ENCODE measurements at regions not wholly inside any gene's neighbourhood (a gene's known extent, or its start where the extent isn't known, plus 50 kb on each side); places are given as distances from the start of the nearest gene placed in this dataset.
"Not testable (repeated sequence)": the region's sequence is repeated elsewhere in the genome, so short reads cannot be mapped to it uniquely, and the experiment has no call there.

DNA sequence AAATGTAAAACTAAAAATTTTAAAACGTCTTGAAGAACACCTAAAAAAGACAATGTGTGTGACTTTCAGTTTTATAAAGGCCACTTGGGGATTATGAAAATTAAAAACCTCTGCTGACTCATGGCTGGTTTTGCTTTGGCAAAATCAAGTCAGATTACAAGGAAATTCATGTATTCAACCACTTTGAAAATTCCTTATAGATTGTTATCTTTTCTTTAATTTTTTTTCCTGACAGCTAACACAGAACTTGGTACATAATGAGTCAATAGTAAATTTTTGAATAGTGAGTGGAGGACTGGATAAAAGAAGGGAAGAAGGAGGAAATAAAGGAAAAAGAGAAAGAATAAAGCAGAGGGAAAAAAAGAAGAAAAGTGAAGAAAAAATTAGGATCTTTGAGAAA, 1774.7 kb upstream of the ACO1 start:
- no peak overlapping the region for H3K4me3 ChIP-seq (ENCODE audit: low read depth, low read length)

GRCh38 chr9:30616782-30617181, 1767.7 kb upstream of the ACO1 start:
- H3K4me3 ChIP-seq (ENCODE audit: low read depth, low read length) = not testable (repeated sequence)

More for the DNA sequence above, 1774.7 kb upstream of the ACO1 start:
- TF ChIP-seq CTCF (IDR thresholded peaks at IDR 0.05; ENCODE audit: borderline replicate concordance, insufficient read depth, low read depth, low read length) = no peak

DNA sequence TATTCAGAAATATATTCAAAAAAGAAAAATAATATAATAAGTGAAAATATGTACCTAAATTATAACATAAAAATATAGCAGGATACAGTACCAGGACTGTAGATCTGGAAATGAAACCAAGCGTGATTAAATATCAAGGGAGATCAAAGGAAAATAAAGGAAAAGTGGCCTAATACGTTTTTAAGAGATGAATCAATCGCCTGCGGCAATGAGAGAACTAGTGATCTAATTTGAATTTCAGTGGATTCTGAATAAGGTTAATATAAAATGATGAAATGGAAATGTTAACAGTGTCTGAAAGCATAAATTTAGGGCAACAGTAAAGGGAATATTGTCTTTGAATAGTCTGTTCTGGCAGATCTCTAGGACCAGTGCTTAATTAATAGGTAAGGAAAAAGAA, 1761.9 kb upstream of the ACO1 start:
- no peak for TF ChIP-seq CTCF (IDR thresholded peaks at IDR 0.05; ENCODE audit: borderline replicate concordance, insufficient read depth, low read depth, low read length)
- no peak overlapping the region for H3K4me3 ChIP-seq (ENCODE audit: low read depth, low read length)

DNA sequence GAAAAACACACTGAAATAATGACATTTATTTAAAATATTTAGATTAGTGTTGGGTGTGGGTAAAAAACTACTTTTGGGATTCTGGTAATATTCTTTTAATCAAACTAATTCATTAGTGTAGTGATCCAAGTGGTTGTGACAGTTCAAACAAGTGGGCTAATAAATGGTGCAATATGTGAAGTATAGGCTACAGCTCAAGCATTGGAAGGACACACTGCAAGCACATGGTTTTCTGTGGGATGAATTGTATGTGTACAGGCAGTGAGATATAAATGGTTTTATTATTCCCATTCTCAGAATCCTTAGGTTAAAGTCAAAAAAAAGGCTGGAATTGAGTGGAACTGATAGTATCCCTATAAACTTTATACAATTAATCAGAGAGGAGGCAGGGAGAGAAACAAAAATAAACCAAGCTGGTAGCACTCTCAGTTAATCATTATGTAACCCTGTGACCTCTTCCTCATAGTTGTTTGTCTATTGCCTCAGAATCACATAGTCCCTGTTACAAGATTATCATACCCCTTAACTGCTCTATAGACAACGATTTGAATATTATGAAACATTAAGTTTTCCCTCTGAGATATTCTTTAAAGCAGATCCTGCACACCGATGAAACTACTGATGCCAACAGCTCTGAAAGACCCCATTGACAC, 1755.4 kb upstream of the ACO1 start:
- no peak for TF ChIP-seq CTCF (IDR thresholded peaks at IDR 0.05; ENCODE audit: borderline replicate concordance, insufficient read depth, low read depth, low read length)
- no peak overlapping the region for H3K4me3 ChIP-seq (ENCODE audit: low read depth, low read length)

GRCh38 chr9:30630459-30630858, 1754.0 kb upstream of the ACO1 start:
- H3K4me3 ChIP-seq (ENCODE audit: low read depth, low read length) = no peak overlapping the region
- no peak for TF ChIP-seq CTCF (IDR thresholded peaks at IDR 0.05; ENCODE audit: borderline replicate concordance, insufficient read depth, low read depth, low read length)

GRCh38 chr9:30646639-30647038, 1737.8 kb upstream of the ACO1 start:
- H3K4me3 ChIP-seq (ENCODE audit: low read depth, low read length) = not testable (repeated sequence)

- H3K4me3 ChIP-seq (ENCODE audit: low read depth, low read length) = no peak overlapping the region
- no peak for TF ChIP-seq CTCF (IDR thresholded peaks at IDR 0.05; ENCODE audit: borderline replicate concordance, insufficient read depth, low read depth, low read length)
These were observed 1722.5 kb upstream of the ACO1 start for GRCh38 chr9:30661925-30662324.

DNA sequence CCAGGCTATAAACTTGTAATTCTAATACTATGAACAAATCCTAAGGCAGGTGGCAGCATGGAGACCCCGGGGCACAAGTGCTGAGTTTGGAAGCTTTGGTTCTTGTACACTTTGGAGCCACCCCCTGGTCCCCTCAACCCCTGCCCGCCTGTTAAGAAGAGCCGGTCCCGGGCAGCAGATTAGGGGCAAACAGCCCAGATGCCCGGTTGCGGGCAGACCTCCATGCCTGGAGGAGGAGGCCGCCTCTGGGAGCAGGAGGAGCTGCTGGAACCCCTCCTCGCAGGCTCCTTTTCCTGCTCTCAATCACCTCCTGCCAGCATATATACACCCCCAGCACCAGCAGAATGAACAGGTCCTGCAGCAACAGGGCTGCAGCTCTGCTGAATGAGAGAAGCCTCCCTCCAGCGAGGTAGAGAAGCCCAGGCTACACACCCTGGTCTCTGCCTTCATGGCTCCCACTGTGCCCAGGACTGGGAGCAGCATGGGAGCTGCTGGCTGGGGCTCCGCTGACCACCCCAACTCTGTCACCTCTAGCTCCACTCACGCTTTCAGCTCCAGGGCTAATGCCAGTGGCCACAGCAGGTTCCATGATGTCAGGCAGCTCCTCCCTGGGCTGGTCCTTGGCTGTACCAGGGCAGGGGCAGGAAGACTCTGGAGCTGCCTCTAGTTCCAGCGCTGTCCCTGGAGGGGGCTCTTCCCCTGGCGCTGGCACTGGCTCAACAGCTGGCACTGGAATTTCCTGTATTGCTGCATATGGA, 1713.5 kb upstream of the ACO1 start:
- TF ChIP-seq CTCF (IDR thresholded peaks at IDR 0.05; ENCODE audit: borderline replicate concordance, insufficient read depth, low read depth, low read length) = no peak
- H3K4me3 ChIP-seq (ENCODE audit: low read depth, low read length) = no peak overlapping the region

Data from GM12875 (cell line).